ENCODE measurements at regions not wholly inside any gene's neighbourhood (a gene's known extent, or its start where the extent isn't known, plus 50 kb on each side); places are given as distances from the start of the nearest gene placed in this dataset.

DNA sequence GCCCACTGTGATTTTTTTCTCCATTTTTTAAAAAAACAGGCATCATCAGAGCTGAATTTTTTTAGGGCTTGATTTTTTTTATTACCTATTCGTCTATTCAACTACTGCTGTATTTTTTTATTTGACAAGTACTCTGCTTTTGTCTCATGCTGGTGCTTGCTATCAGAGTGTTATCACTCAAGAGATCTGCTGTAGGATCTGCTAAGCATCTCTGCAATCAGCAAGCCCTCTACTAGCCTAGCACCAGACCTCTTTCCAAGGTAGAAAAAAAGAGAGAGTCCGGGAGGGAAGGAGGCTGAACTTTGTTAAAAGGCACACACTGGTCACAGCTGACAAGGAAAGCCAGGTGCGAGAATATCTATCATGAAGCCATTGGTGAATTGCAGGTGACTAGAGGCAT lies 413.8 kb upstream of the CCNH start:
- Histone ChIP-seq H3K36me3 (ENCODE audit: insufficient read depth, low read length) (no peaks in the 10 kb centered on the region), H3K4me1 (ENCODE audit: control insufficient read depth, insufficient read depth, low read length) (no peaks in the 10 kb centered on the region), H3K9me3 (replicated peaks; ENCODE audit: low read length) (no peaks in the 10 kb centered on the region), H3K4me3 (ENCODE audit: low read length) (no peak overlapping the region), H3K27me3 (ENCODE audit: control insufficient read depth, insufficient read depth, low read length) (no peaks in the 10 kb centered on the region), H3K4me2 (ENCODE audit: low read length) (no peak overlapping the region), H3K9ac (ENCODE audit: low read depth, low read length) (no peak overlapping the region)

GRCh38 chr5:87825583-87825982 lies 412.9 kb upstream of the CCNH start:
- Histone ChIP-seq H3K9ac (ENCODE audit: low read depth, low read length) (no peak overlapping the region), H3K27me3 (ENCODE audit: control insufficient read depth, insufficient read depth, low read length) (no peaks in the 10 kb centered on the region), H3K4me3 (ENCODE audit: low read length) (no peak overlapping the region), H3K36me3 (ENCODE audit: insufficient read depth, low read length) (no peaks in the 10 kb centered on the region), H3K4me1 (ENCODE audit: control insufficient read depth, insufficient read depth, low read length) (no peaks in the 10 kb centered on the region), H3K4me2 (ENCODE audit: low read length) (no peak overlapping the region), H3K9me3 (replicated peaks; ENCODE audit: low read length) (no peaks in the 10 kb centered on the region)

DNA sequence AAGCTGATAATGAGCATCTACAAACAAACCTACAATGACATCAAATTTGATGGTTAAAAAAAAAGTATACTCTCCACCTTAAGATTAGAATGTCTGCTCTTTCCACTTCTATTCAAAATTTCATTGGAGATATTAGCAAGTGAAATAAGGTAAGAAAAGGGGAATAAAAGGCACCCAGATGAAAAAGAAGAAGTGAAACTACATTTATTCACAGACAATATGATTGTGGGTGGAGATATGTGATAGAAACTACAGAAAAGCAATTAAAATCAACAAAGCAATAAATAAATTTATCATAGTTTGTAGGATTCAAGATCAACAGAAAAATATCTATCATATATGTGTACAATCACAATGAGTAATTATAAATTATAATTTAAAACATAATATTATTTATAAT lies 395.1 kb upstream of the CCNH start:
- H3K4me2 ChIP-seq (ENCODE audit: low read length) = no peak overlapping the region
- no peak overlapping the region for H3K4me3 ChIP-seq (ENCODE audit: low read length)
- H3K9ac ChIP-seq (ENCODE audit: low read depth, low read length) = no peak overlapping the region
- H3K36me3 ChIP-seq (ENCODE audit: insufficient read depth, low read length) = no peaks in the 10 kb centered on the region
- no peaks in the 10 kb centered on the region for H3K27me3 ChIP-seq (ENCODE audit: control insufficient read depth, insufficient read depth, low read length)
- no peaks in the 10 kb centered on the region for H3K4me1 ChIP-seq (ENCODE audit: control insufficient read depth, insufficient read depth, low read length)
- no peaks in the 10 kb centered on the region for H3K9me3 ChIP-seq (replicated peaks; ENCODE audit: low read length)

DNA sequence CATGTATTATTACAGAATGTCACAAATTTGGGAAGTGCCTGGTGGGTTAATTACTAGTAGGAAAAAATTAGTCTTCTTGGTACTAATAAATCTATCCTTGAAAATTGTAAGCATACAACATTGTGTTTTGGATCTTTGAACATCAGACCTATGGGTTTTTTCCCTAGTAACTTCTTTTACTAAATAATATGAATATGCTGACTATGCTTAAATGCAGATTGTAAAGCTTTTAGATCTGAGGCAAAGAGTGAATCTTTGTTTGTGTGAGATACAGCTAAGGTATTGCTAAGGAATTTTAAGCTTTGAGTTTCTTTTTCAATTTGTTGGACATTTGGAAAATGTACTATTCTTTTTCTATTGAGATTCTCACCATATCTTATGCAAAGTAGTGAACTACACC lies 390.6 kb upstream of the CCNH start:
- Histone ChIP-seq H3K4me1 (ENCODE audit: control insufficient read depth, insufficient read depth, low read length) (no peaks in the 10 kb centered on the region), H3K9me3 (replicated peaks; ENCODE audit: low read length) (no peaks in the 10 kb centered on the region), H3K27me3 (ENCODE audit: control insufficient read depth, insufficient read depth, low read length) (no peaks in the 10 kb centered on the region), H3K9ac (ENCODE audit: low read depth, low read length) (no peak overlapping the region), H3K4me3 (ENCODE audit: low read length) (no peak overlapping the region), H3K4me2 (ENCODE audit: low read length) (no peak overlapping the region), H3K36me3 (ENCODE audit: insufficient read depth, low read length) (no peaks in the 10 kb centered on the region)

DNA sequence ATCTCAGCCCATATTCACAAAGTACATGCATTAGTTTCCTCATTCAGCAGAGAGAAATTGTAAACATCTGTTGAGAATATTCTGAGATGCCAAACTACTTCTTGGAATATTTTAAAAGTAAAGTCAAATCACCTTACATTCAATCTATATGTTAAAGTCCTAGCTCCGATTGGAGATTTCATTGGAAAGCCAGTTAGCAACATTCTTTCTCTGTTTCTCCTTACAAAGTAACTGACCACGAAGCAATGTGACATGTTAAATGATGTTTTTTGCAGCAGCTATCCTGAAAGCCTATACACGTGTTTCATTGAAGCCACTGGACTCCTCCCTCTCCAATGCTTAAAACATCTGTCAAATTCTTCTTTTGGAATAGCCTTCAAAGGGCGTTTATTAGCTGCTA lies 379.1 kb upstream of the CCNH start:
- H3K4me2 ChIP-seq (ENCODE audit: low read length) = no peak overlapping the region
- no peak overlapping the region for H3K9ac ChIP-seq (ENCODE audit: low read depth, low read length)
- H3K4me1 ChIP-seq (ENCODE audit: control insufficient read depth, insufficient read depth, low read length) = no peaks in the 10 kb centered on the region
- H3K4me3 ChIP-seq (ENCODE audit: low read length) = no peak overlapping the region
- H3K27me3 ChIP-seq (ENCODE audit: control insufficient read depth, insufficient read depth, low read length) = peaks cover 9% of the 10 kb centered on the region
- no peaks in the 10 kb centered on the region for H3K9me3 ChIP-seq (replicated peaks; ENCODE audit: low read length)
- H3K36me3 ChIP-seq (ENCODE audit: insufficient read depth, low read length) = no peaks in the 10 kb centered on the region

DNA sequence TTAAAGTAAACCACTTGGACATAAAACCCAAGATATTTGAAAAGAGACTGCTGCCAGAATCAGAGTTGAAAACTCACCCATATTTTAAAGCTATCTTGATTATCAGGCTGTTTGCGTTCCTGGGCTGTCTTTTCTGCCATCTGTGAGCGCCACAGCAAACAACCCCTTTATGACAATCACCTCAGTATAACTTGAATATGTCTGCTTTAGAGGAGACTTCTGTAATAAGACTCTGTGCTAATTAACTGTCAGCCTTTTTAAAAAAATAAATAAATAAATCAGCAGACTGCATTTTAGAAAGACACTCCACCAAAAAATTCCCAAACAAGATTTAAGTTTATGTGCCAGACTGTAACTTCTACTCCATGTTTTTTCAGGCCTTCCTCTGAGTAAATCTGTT lies 375.7 kb upstream of the CCNH start:
- Histone ChIP-seq H3K4me1 (ENCODE audit: control insufficient read depth, insufficient read depth, low read length) (no peaks in the 10 kb centered on the region), H3K36me3 (ENCODE audit: insufficient read depth, low read length) (no peaks in the 10 kb centered on the region), H3K9ac (ENCODE audit: low read depth, low read length) (no peak overlapping the region), H3K4me2 (ENCODE audit: low read length) (no peak overlapping the region), H3K9me3 (replicated peaks; ENCODE audit: low read length) (no peaks in the 10 kb centered on the region), H3K27me3 (ENCODE audit: control insufficient read depth, insufficient read depth, low read length) (peaks cover 32% of the 10 kb centered on the region), H3K4me3 (ENCODE audit: low read length) (no peak overlapping the region)

- Histone ChIP-seq H3K4me3 (ENCODE audit: low read length) (no peak overlapping the region), H3K4me2 (ENCODE audit: low read length) (no peak overlapping the region), H3K4me1 (ENCODE audit: control insufficient read depth, insufficient read depth, low read length) (no peaks in the 10 kb centered on the region), H3K9me3 (replicated peaks; ENCODE audit: low read length) (no peaks in the 10 kb centered on the region), H3K9ac (ENCODE audit: low read depth, low read length) (no peak overlapping the region), H3K36me3 (ENCODE audit: insufficient read depth, low read length) (no peaks in the 10 kb centered on the region), H3K27me3 (ENCODE audit: control insufficient read depth, insufficient read depth, low read length) (peaks cover 36% of the 10 kb centered on the region)
Measured at GRCh38 chr5:87787625-87788256, 375.0 kb upstream of the CCNH start.

- Histone ChIP-seq H3K4me3 (ENCODE audit: low read length) (no peak overlapping the region), H3K4me1 (ENCODE audit: control insufficient read depth, insufficient read depth, low read length) (no peaks in the 10 kb centered on the region), H3K27me3 (ENCODE audit: control insufficient read depth, insufficient read depth, low read length) (peaks cover 41% of the 10 kb centered on the region), H3K9me3 (replicated peaks; ENCODE audit: low read length) (no peaks in the 10 kb centered on the region), H3K36me3 (ENCODE audit: insufficient read depth, low read length) (no peaks in the 10 kb centered on the region), H3K4me2 (ENCODE audit: low read length) (no peak overlapping the region), H3K9ac (ENCODE audit: low read depth, low read length) (no peak overlapping the region)
Measured at GRCh38 chr5:87787086-87787485, 374.4 kb upstream of the CCNH start.

DNA sequence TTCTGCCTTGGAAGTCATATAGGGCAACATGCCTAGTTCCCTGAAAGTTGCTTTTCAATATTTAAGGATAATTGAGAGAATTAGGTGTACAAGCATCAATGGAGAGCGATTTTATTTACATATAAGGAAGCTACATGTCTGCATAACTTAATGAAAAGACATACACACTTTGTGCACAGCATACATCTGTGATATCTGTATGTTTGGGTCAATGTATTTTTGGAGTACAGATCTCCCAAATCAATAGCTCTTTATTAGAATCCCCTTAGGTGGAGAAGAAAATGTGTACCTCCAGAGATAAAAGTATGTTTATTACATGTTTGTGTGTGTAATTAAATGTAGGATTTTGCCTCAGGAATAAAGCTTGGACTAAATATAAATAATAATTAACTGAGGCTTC lies 373.7 kb upstream of the CCNH start:
- Histone ChIP-seq H3K4me2 (ENCODE audit: low read length) (no peak overlapping the region), H3K27me3 (ENCODE audit: control insufficient read depth, insufficient read depth, low read length) (peaks cover 47% of the 10 kb centered on the region), H3K4me3 (ENCODE audit: low read length) (no peak overlapping the region), H3K36me3 (ENCODE audit: insufficient read depth, low read length) (no peaks in the 10 kb centered on the region), H3K4me1 (ENCODE audit: control insufficient read depth, insufficient read depth, low read length) (no peaks in the 10 kb centered on the region), H3K9me3 (replicated peaks; ENCODE audit: low read length) (no peaks in the 10 kb centered on the region), H3K9ac (ENCODE audit: low read depth, low read length) (no peak overlapping the region)

GRCh38 chr5:87785554-87786335 lies 373.0 kb upstream of the CCNH start:
- Histone ChIP-seq H3K9me3 (replicated peaks; ENCODE audit: low read length) (no peaks in the 10 kb centered on the region), H3K9ac (ENCODE audit: low read depth, low read length) (no peak overlapping the region), H3K4me1 (ENCODE audit: control insufficient read depth, insufficient read depth, low read length) (no peaks in the 10 kb centered on the region), H3K4me3 (ENCODE audit: low read length) (no peak overlapping the region), H3K4me2 (ENCODE audit: low read length) (no peak overlapping the region), H3K27me3 (ENCODE audit: control insufficient read depth, insufficient read depth, low read length) (peaks cover 49% of the 10 kb centered on the region), H3K36me3 (ENCODE audit: insufficient read depth, low read length) (no peaks in the 10 kb centered on the region)

DNA sequence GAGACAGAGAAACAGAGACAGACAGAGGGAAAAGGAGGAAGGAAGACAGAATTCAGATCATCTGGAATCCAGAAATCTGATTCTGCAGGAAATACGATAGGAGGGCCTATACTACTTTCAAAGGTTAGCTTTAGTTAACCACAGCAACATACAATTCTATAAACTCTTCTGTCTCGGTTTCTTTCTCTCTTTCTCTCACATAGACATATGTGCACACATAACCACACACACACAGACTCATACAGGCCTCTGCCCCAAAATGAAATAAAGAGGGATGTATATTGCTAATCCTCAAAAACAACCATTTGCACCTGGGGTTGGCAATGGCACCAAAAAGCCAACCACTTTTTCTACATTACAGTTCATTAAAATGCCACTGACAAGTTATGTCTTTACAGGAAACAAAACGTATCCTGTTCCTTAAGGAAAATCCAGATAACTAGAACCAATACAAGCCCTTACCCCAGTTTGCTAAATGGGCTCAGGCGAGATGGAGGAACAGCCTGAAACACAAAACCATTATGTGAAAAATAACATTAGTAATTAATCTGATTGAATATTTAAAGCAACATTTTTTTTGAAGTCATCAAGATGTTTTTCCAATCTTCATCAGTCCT lies 372.3 kb upstream of the CCNH start:
- H3K36me3 ChIP-seq (ENCODE audit: insufficient read depth, low read length) = no peaks in the 10 kb centered on the region
- no peak overlapping the region for H3K4me2 ChIP-seq (ENCODE audit: low read length)
- H3K4me3 ChIP-seq (ENCODE audit: low read length) = no peak overlapping the region
- H3K4me1 ChIP-seq (ENCODE audit: control insufficient read depth, insufficient read depth, low read length) = no peaks in the 10 kb centered on the region
- peaks cover 49% of the 10 kb centered on the region for H3K27me3 ChIP-seq (ENCODE audit: control insufficient read depth, insufficient read depth, low read length)
- H3K9ac ChIP-seq (ENCODE audit: low read depth, low read length) = no peak overlapping the region
- no peaks in the 10 kb centered on the region for H3K9me3 ChIP-seq (replicated peaks; ENCODE audit: low read length)

GRCh38 chr5:87784311-87784710 lies 371.6 kb upstream of the CCNH start:
- peaks cover 49% of the 10 kb centered on the region for H3K27me3 ChIP-seq (ENCODE audit: control insufficient read depth, insufficient read depth, low read length)
- no peak overlapping the region for H3K4me2 ChIP-seq (ENCODE audit: low read length)
- H3K9me3 ChIP-seq (replicated peaks; ENCODE audit: low read length) = no peaks in the 10 kb centered on the region
- H3K36me3 ChIP-seq (ENCODE audit: insufficient read depth, low read length) = no peaks in the 10 kb centered on the region
- no peaks in the 10 kb centered on the region for H3K4me1 ChIP-seq (ENCODE audit: control insufficient read depth, insufficient read depth, low read length)
- H3K4me3 ChIP-seq (ENCODE audit: low read length) = no peak overlapping the region
- no peak overlapping the region for H3K9ac ChIP-seq (ENCODE audit: low read depth, low read length)

Data from skeletal muscle satellite cell (primary cell).